ENCODE measurements at regions not wholly inside any gene's neighbourhood (a gene's known extent, or its start where the extent isn't known, plus 50 kb on each side); places are given as distances from the start of the nearest gene placed in this dataset.
"Not testable (repeated sequence)": the region's sequence is repeated elsewhere in the genome, so short reads cannot be mapped to it uniquely, and the experiment has no call there.

GRCh38 chr13:78056865-78057264 lies 138.2 kb upstream of the EDNRB start:
- not testable (repeated sequence) for DNase-seq

GRCh38 chr13:78054157-78054556 lies 135.5 kb upstream of the EDNRB start:
- DNase-seq = no peak

- no peak for DNase-seq
Observed at GRCh38 chr13:78047151-78047550, 128.5 kb upstream of the EDNRB start.

- no peak for DNase-seq
Observed at GRCh38 chr13:78046331-78046730, 127.7 kb upstream of the EDNRB start.

GRCh38 chr13:78045916-78046315 lies 127.3 kb upstream of the EDNRB start:
- DNase-seq = no peak

GRCh38 chr13:78041366-78041765 lies 122.7 kb upstream of the EDNRB start:
- DNase-seq = not testable (repeated sequence)

- no peak for DNase-seq
Observed at GRCh38 chr13:78040205-78040830, 121.7 kb upstream of the EDNRB start.

GRCh38 chr13:78036841-78037240 lies 118.2 kb upstream of the EDNRB start:
- no peak for DNase-seq

GRCh38 chr13:78035500-78035899 lies 116.9 kb upstream of the EDNRB start:
- no peak for DNase-seq

GRCh38 chr13:78033509-78033908 lies 114.9 kb upstream of the EDNRB start:
- no peak for DNase-seq

GRCh38 chr13:78032132-78032531 lies 113.5 kb upstream of the EDNRB start:
- DNase-seq = no peak

- no peak for DNase-seq
Observed at GRCh38 chr13:78030341-78030896, 111.8 kb upstream of the EDNRB start.

GRCh38 chr13:78029901-78030300 lies 111.3 kb upstream of the EDNRB start:
- no peak for DNase-seq

GRCh38 chr13:78028960-78029359 lies 110.3 kb upstream of the EDNRB start:
- no peak for DNase-seq

- no peak for DNase-seq
Observed at GRCh38 chr13:78024996-78025395, 106.4 kb upstream of the EDNRB start.

GRCh38 chr13:78022164-78022877 lies 103.7 kb upstream of the EDNRB start:
- DNase-seq = peak in 1 of 2 experiments; percentile 2

GRCh38 chr13:78020861-78021260 lies 102.2 kb upstream of the EDNRB start:
- DNase-seq = no peak

GRCh38 chr13:78015782-78016181 lies 97.2 kb upstream of the EDNRB start:
- DNase-seq = no peak

- no peak for DNase-seq
Observed at GRCh38 chr13:78012046-78012445, 93.4 kb upstream of the EDNRB start.

- DNase-seq = no peak
Observed at GRCh38 chr13:78004821-78005220, 86.2 kb upstream of the EDNRB start.

GRCh38 chr13:77999746-78000145 lies 81.1 kb upstream of the EDNRB start:
- no peak for DNase-seq

GRCh38 chr13:77994166-77994565 lies 75.5 kb upstream of the EDNRB start:
- no peak for DNase-seq

GRCh38 chr13:77991003-77991402 lies 72.4 kb upstream of the EDNRB start:
- no peak for DNase-seq

- DNase-seq = no peak
Observed at GRCh38 chr13:77989281-77989680, 70.7 kb upstream of the EDNRB start.
